Fibroblast of mammary gland (primary cell): ENCODE measurements at regions not wholly inside any gene's neighbourhood (a gene's known extent, or its start where the extent isn't known, plus 50 kb on each side); places are given as distances from the start of the nearest gene placed in this dataset.

ENCODE experiments used
- DNase-seq: peaks from one replicate; pipeline ENCODE4 v3.0.0-alpha.2; 2010; ENCODE audit warnings: low read depth
- H3K4me3 ChIP-seq: 2 replicates; pipeline ENCODE4 v1.5.1; 2011; ENCODE audit warnings: low read depth, mild to moderate bottlenecking, low read length, moderate library complexity; ENCODE audit not compliant: control insufficient read depth
- TF ChIP-seq, protein P1 (sequence below): conservative IDR thresholded peaks from 2 replicates; pipeline ENCODE4 v1.5.1; 2011; ENCODE audit warnings: low read depth, low read length, inconsistent platforms; ENCODE audit not compliant: control insufficient read depth, insufficient read depth

DNA sequence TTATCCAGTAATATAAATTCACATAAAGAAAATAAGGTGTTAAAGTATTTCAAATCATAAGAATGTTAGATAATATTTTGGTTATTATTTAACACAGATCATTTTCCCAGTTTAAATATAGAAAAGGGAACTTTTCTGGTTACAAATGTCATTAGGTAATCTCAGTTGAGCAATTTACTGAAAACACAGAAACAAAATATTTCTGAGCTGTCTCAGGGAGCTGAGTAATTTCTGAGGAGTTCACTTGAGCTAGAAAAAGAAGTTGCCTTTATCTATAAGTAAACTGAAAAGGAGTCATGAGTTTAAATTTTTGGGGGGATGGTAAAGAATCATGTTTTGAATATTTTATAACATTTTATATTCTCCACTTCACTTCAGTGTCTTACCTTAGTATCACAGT is 855.4 kb upstream of the ARPP21 start:
- DNase-seq, result peak; percentile 33
- no peak overlapping the region for H3K4me3 ChIP-seq
- TF ChIP-seq, protein P1, sequence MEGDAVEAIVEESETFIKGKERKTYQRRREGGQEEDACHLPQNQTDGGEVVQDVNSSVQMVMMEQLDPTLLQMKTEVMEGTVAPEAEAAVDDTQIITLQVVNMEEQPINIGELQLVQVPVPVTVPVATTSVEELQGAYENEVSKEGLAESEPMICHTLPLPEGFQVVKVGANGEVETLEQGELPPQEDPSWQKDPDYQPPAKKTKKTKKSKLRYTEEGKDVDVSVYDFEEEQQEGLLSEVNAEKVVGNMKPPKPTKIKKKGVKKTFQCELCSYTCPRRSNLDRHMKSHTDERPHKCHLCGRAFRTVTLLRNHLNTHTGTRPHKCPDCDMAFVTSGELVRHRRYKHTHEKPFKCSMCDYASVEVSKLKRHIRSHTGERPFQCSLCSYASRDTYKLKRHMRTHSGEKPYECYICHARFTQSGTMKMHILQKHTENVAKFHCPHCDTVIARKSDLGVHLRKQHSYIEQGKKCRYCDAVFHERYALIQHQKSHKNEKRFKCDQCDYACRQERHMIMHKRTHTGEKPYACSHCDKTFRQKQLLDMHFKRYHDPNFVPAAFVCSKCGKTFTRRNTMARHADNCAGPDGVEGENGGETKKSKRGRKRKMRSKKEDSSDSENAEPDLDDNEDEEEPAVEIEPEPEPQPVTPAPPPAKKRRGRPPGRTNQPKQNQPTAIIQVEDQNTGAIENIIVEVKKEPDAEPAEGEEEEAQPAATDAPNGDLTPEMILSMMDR, result no peak

DNA sequence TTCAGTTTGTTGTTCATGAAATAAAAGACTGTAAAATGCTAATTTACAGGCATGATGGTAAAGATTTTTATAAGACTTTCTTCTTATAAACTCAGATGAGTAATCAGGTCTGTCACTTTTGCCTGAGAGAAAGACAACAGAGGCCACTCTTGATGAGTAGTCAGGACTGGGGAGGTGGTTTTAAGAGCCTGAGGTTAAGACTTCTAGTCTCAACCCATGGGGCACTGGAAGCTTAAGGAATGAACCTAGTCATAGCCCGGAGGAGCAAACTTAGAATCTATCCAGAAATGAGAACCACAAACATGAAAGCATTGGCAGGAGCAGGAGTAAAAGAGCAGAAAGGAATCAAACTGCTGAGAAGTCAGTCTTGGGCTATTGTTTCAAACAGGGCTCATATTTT is 846.3 kb upstream of the ARPP21 start:
- peak; percentile 10 for DNase-seq
- TF ChIP-seq, protein P1, result no peak
- H3K4me3 ChIP-seq, result no peak overlapping the region

DNA sequence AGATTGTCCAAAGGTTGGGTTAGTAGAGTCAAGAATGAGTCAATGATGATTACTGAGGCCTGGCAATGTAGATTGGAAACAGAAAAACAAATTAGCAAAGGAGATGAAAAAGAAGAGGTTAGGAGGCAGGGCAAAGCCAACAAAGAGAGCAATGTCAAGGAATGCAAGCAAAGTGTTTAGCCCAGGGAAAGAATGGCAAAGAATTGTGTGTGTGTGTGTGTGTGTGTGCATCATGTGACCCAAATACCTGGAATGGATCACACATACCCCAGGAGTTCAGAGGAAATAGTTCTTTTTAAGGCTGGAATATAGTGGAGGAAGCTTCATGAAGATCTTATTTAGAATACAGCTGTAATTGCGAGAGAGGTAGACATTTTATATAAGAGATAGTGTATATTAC is 831.7 kb upstream of the ARPP21 start:
- TF ChIP-seq, protein P1, result no peak
- no peak overlapping the region for H3K4me3 ChIP-seq
- no peak for DNase-seq

DNA sequence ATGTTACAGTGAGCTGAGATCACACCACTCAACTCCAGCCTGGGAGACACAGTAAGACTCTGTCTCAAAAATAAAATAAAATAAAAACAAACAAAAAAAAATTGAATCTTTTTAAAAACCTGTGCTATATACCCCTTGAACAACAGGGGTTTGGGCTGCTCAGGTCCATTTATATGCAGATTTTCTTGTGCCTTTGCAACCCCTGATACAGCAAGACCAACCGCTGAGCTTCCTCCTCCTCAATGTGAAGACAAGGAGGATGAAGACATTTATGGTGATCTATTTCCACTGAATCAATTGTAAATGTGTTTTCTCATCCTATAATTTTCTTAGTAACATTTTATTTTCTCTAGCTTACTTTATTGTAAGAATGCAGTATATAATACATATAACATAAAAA is 831.0 kb upstream of the ARPP21 start:
- H3K4me3 ChIP-seq, result no peak overlapping the region
- DNase-seq, result no peak

DNA sequence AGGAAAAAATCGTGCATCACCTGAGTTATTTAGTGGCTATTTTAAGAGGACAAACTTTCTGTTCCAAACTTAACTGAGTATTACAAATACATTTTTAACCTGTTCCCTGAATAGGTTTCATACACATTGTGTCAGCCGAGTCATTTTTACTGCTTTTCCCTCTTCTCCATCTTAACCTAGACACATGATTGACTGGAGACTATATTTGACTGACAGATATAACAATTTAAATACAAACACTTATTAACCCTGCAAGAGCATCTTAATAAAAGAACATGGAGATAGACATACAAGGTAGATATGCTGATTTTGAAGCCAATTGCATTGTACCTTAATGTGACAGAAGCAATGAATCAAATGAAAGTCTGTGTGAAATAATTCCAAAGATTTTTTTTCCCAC is 810.5 kb upstream of the ARPP21 start:
- TF ChIP-seq, protein P1, result no peak
- DNase-seq, result no peak
- no peak overlapping the region for H3K4me3 ChIP-seq

More for the DNA sequence above, 831.0 kb upstream of the ARPP21 start:
- TF ChIP-seq, protein P1, result no peak

DNA sequence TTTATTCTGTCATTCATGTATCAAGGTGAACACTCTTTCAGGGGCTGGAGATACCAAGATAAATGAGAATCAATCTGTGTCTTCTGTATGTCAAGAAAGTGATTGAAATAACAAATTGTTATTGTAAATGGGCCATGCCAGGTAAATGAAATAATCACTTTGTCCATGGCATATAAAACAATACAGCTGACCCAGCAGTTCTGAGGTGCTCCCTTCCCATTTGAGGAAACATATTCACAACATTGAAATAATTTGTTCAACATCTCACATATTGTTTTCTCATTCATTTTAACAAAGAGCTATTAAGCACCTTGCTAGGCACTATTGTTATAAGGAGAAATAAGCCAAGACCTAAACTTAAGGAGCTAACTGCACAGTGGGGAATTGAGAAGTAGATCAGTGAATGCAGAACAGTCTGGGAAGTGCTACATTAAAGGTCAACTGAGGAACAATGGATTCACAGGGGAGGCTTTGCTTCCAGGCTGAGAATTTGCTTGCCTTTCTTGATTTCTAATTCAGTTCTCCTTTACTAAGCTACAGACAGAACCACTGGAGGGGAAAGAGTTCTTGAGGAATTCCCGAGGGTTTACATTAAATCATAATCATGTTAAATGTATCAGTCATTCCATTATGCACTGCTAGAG is 806.3 kb upstream of the ARPP21 start:
- no peak overlapping the region for H3K4me3 ChIP-seq
- TF ChIP-seq, protein P1, result no peak

More for the DNA sequence above, 806.3 kb upstream of the ARPP21 start:
- no peak for DNase-seq
